ENCODE measurements at regions not wholly inside any gene's neighbourhood (a gene's known extent, or its start where the extent isn't known, plus 50 kb on each side); places are given as distances from the start of the nearest gene placed in this dataset.

- no peak overlapping the region for H3K14ac ChIP-seq (ENCODE audit: insufficient read length)
- POLR2A ChIA-PET (ENCODE audit: partially characterized antibody): no interaction called here
- no peaks in the 10 kb centered on the region for H3K9me3 ChIP-seq (ENCODE audit: insufficient read depth in 2 of 2, low read depth in 1 of 2, low read length in 1 of 2)
- H3K9ac ChIP-seq (replicated peaks in 1 of 4; ENCODE audit: extremely low read depth in 1 of 4, low read depth in 3 of 4, low read length in 3 of 4): no peak overlapping the region
- H3K27ac ChIP-seq (ENCODE audit: low read depth, low read length): no peak overlapping the region
- H3K4ac ChIP-seq (replicated peaks; ENCODE audit: insufficient read length, low read depth, low read length): no peak overlapping the region
- no peak overlapping the region for H4K91ac ChIP-seq (replicated peaks; ENCODE audit: insufficient read length, low read length)
- CTCF ChIA-PET (ENCODE audit: partially characterized antibody): no interaction called here
- FAIRE-seq: no peak
- no peak overlapping the region for H3K18ac ChIP-seq (ENCODE audit: extremely low read depth, low read length)
- H3K79me2 ChIP-seq (ENCODE audit: control insufficient read depth in 1 of 2, insufficient read depth in 2 of 2, low read length in 2 of 2): no peaks in the 10 kb centered on the region
- H3K4me3 ChIP-seq (ENCODE audit: extremely low read depth in 1 of 4, insufficient read depth in 2 of 4, low read depth in 3 of 4, low read length in 4 of 4): no peak overlapping the region
- no peak overlapping the region for H3K4me2 ChIP-seq (ENCODE audit: insufficient read depth in 1 of 2, low read depth in 2 of 2, low read length in 2 of 2)
- H4K20me1 ChIP-seq (replicated peaks in 1 of 2; ENCODE audit: control insufficient read depth in 1 of 2, insufficient read depth in 2 of 2, low read length in 2 of 2): no peaks in the 10 kb centered on the region
- H3K36me3 ChIP-seq (ENCODE audit: control insufficient read depth in 2 of 4, insufficient read depth in 4 of 4, low read length in 3 of 4): no peaks in the 10 kb centered on the region
- H2BK12ac ChIP-seq (ENCODE audit: low read depth, low read length): no peak overlapping the region
- no peak overlapping the region for H3K56ac ChIP-seq (replicated peaks; ENCODE audit: insufficient read length, low read depth, low read length)
- H2BK15ac ChIP-seq (ENCODE audit: low read length): no peak overlapping the region
- no peak overlapping the region for H2BK20ac ChIP-seq (ENCODE audit: low read length)
- H4K8ac ChIP-seq (ENCODE audit: extremely low read depth, insufficient read depth, low read length): no peak overlapping the region
- H2BK120ac ChIP-seq (replicated peaks; ENCODE audit: low read depth, low read length): no peak overlapping the region
- no peaks in the 10 kb centered on the region for H3K23me2 ChIP-seq (ENCODE audit: low read depth, low read length)
- no peaks in the 10 kb centered on the region for H3K79me1 ChIP-seq (ENCODE audit: low read depth, low read length)
- H3K4me1 ChIP-seq (replicated peaks in 1 of 4; ENCODE audit: control insufficient read depth in 3 of 4, insufficient read depth in 4 of 4, low read length in 3 of 4): no peaks in the 10 kb centered on the region
- no peak overlapping the region for H2AFZ ChIP-seq (ENCODE audit: low read length)
- H2BK5ac ChIP-seq (ENCODE audit: low read depth, low read length): no peak overlapping the region
- no peaks in the 10 kb centered on the region for H3K27me3 ChIP-seq (replicated peaks in 1 of 4; ENCODE audit: control insufficient read depth in 3 of 4, extremely low read depth in 1 of 4, insufficient read depth in 3 of 4, low read length in 3 of 4)
- no peak overlapping the region for H4K5ac ChIP-seq (ENCODE audit: insufficient read length, low read depth, low read length)
- H2AK5ac ChIP-seq (ENCODE audit: low read depth, low read length): no peak overlapping the region
- no peak overlapping the region for H3K23ac ChIP-seq (ENCODE audit: insufficient read length)
- DNase-seq (ENCODE audit: low read depth in 1 of 2, low spot score in 2 of 2): no peak
- WGBS, 2 experiments (ENCODE audit: extremely low coverage in 1 of 2, insufficient coverage in 1 of 2, insufficient read length in 1 of 2, insufficient replicate concordance in 2 of 2, low coverage in 1 of 2, low lambda C conversion rate in 2 of 2, missing lambda C conversion rate in 1 of 2): 89% methylated on average over 3 of the region's 3 CpGs; no CpG with 5 or more reads in 1 of the 2 experiments
- TF ChIP-seq SP4 (IDR thresholded peaks at IDR 0.05; ENCODE audit: low read length): no peak
- TF ChIP-seq, protein P1, sequence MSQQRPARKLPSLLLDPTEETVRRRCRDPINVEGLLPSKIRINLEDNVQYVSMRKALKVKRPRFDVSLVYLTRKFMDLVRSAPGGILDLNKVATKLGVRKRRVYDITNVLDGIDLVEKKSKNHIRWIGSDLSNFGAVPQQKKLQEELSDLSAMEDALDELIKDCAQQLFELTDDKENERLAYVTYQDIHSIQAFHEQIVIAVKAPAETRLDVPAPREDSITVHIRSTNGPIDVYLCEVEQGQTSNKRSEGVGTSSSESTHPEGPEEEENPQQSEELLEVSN (IDR thresholded peaks at IDR 0.05): no peak
- TF ChIP-seq RBBP5 (IDR thresholded peaks at IDR 0.05; ENCODE audit: borderline replicate concordance, low read depth, low read length): no peak
- TF ChIP-seq CBX8 (IDR thresholded peaks at IDR 0.05; ENCODE audit: borderline replicate concordance, low read depth, low read length): no peak
- TF ChIP-seq JUND (IDR thresholded peaks at IDR 0.05; ENCODE audit: low read length): no peak
- no peak for TF ChIP-seq KDM1A (IDR thresholded peaks at IDR 0.05; ENCODE audit: borderline replicate concordance, low read length)
- no peak for TF ChIP-seq EZH2 (IDR thresholded peaks at IDR 0.05; ENCODE audit: low read depth, low read length, severe bottlenecking)
- no peak for TF ChIP-seq SP2 (IDR thresholded peaks at IDR 0.05; ENCODE audit: low read length)
- no peak for TF ChIP-seq CTCF (IDR thresholded peaks at IDR 0.05; ENCODE audit: control extremely low read depth in 1 of 3, insufficient read depth in 1 of 3, low read depth in 1 of 3, low read length in 3 of 3)
- no peak for TF ChIP-seq EP300 (IDR thresholded peaks at IDR 0.05; ENCODE audit: borderline replicate concordance in 1 of 2, low read depth in 2 of 2, low read length in 2 of 2)
- no peak for TF ChIP-seq SP1 (IDR thresholded peaks at IDR 0.05; ENCODE audit: low read depth, low read length)
- no peak for TF ChIP-seq ZNF274 (IDR thresholded peaks at IDR 0.05; ENCODE audit: borderline replicate concordance, extremely low read depth, low read length)
Measured at GRCh38 chr1:219560856-219561255, 52.0 kb downstream of the ZC3H11B start.
